ENCODE measurements at regions not wholly inside any gene's neighbourhood (a gene's known extent, or its start where the extent isn't known, plus 50 kb on each side); places are given as distances from the start of the nearest gene placed in this dataset.

DNA sequence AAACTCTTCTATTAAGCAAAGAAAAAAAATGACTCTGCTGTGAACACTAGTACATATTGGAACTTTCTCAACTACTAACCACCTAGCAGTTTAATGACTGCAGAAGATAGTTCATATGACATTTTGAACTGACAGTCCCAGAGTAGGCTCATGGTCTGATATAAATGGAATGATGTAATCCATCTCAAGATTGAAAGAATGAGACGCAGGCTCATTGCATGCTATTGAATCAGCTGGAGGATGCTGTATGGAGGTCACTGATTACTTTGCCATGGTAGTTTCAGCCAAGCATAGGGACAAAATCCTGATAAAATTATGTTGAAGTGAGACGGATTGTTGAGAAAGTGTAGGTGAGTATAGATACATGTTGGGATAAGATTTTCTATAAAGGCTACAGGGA lies 217.6 kb upstream of the SEMA3E start:
- TF ChIP-seq, protein P1, sequence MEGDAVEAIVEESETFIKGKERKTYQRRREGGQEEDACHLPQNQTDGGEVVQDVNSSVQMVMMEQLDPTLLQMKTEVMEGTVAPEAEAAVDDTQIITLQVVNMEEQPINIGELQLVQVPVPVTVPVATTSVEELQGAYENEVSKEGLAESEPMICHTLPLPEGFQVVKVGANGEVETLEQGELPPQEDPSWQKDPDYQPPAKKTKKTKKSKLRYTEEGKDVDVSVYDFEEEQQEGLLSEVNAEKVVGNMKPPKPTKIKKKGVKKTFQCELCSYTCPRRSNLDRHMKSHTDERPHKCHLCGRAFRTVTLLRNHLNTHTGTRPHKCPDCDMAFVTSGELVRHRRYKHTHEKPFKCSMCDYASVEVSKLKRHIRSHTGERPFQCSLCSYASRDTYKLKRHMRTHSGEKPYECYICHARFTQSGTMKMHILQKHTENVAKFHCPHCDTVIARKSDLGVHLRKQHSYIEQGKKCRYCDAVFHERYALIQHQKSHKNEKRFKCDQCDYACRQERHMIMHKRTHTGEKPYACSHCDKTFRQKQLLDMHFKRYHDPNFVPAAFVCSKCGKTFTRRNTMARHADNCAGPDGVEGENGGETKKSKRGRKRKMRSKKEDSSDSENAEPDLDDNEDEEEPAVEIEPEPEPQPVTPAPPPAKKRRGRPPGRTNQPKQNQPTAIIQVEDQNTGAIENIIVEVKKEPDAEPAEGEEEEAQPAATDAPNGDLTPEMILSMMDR (conservative IDR thresholded peaks at IDR 0.05), result no peak
- no peak overlapping the region for H3K23ac ChIP-seq (ENCODE audit: insufficient read length, low read depth, low read length)
- no peaks in the 10 kb centered on the region for H4K20me1 ChIP-seq (ENCODE audit: control insufficient read depth, insufficient read depth, insufficient read length)
- no peaks in the 10 kb centered on the region for H3K79me2 ChIP-seq (ENCODE audit: insufficient read depth, low read length)
- Mint-ChIP-seq H3K4me3 (no peak overlapping the region), H3K9me3 (no peaks in the 10 kb centered on the region), H3K4me1 (peaks cover 5% of the 10 kb centered on the region in 2 experiments; a peak in 3 of 4 replicates), H3K27me3 (ENCODE audit: low read depth) (no peaks in the 10 kb centered on the region), H3K36me3 (ENCODE audit: insufficient read depth in 1 of 3, low read depth in 3 of 3) (no peaks in the 10 kb centered on the region), H3K27ac (no peak overlapping the region)
- H4K8ac ChIP-seq (replicated peaks; ENCODE audit: insufficient read length, low read depth, low read length), result no peak overlapping the region
- H3K14ac ChIP-seq (ENCODE audit: insufficient read depth, low read length), result no peak overlapping the region
- H3K4me1 ChIP-seq (ENCODE audit: insufficient read depth, low read length), result no peaks in the 10 kb centered on the region
- H3K79me1 ChIP-seq (ENCODE audit: insufficient read depth, low read depth, low read length, poor library complexity, severe bottlenecking), result no peaks in the 10 kb centered on the region
- no peak overlapping the region for H3K4me2 ChIP-seq (ENCODE audit: insufficient read depth, insufficient read length, low read length)
- no peak overlapping the region for H3K56ac ChIP-seq (ENCODE audit: insufficient read length, low read depth, low read length)
- H2AK5ac ChIP-seq (ENCODE audit: insufficient read length, low read length), result no peak overlapping the region
- no peak overlapping the region for H2BK15ac ChIP-seq (ENCODE audit: low read depth, low read length)
- no peak overlapping the region for H2BK20ac ChIP-seq (ENCODE audit: low read depth, low read length, poor library complexity, severe bottlenecking)
- DNase-seq, result no peak
- H3K4ac ChIP-seq (ENCODE audit: low read depth, low read length), result no peak overlapping the region
- H2BK12ac ChIP-seq (ENCODE audit: insufficient read length, low read depth, low read length), result no peak overlapping the region
- no peaks in the 10 kb centered on the region for H3K23me2 ChIP-seq (ENCODE audit: insufficient read length, low read depth, low read length, poor library complexity, severe bottlenecking)
- no peak overlapping the region for H3K9ac ChIP-seq (ENCODE audit: extremely low read depth, insufficient read length, low read length)
- H3K9me3 ChIP-seq (ENCODE audit: control insufficient read depth, low read depth, low read length), result no peaks in the 10 kb centered on the region
- H4K5ac ChIP-seq (ENCODE audit: insufficient read length, low read depth, low read length), result no peak overlapping the region
- no peak overlapping the region for H2AFZ ChIP-seq (ENCODE audit: low read length)
- no peak overlapping the region for H2BK120ac ChIP-seq (ENCODE audit: low read depth, low read length, poor library complexity, severe bottlenecking)
- WGBS (ENCODE audit: extremely low coverage, insufficient read length, low lambda C conversion rate), result 100% methylated on average over 1 of the region's 2 CpGs
- H2BK5ac ChIP-seq (ENCODE audit: insufficient read length, low read length), result no peak overlapping the region
- no peak overlapping the region for H3K27ac ChIP-seq (ENCODE audit: insufficient read length, low read depth, low read length)
- no peak overlapping the region for H3K18ac ChIP-seq (ENCODE audit: insufficient read length, low read depth, low read length)
- H3T11ph ChIP-seq (ENCODE audit: low read length), result no peak overlapping the region
- no peak overlapping the region for H4K91ac ChIP-seq (ENCODE audit: insufficient read length, low read depth, low read length)
- H3K27me3 ChIP-seq (ENCODE audit: insufficient read depth, low read length), result no peaks in the 10 kb centered on the region

All from H9 (cell line).